Esophagus squamous epithelium (tissue), 4 donors: ENCODE measurements at regions not wholly inside any gene's neighbourhood (a gene's known extent, or its start where the extent isn't known, plus 50 kb on each side); places are given as distances from the start of the nearest gene placed in this dataset.

Experiments
- POLR2A ChIP-seq, 4 donors: fragments of 450-650 bp; IDR thresholded peaks; one replicate each; pipeline ENCODE4 v1.6.1; 2017; ENCODE audit warnings: antibody characterized with exemption in 4 of 4, mild to moderate bottlenecking in 4 of 4, moderate library complexity in 3 of 4
- TF ChIP-seq, protein P1 (sequence below), 6 experiments: fragments of 450-650 bp in 4 of 6; fragments of 200-600 bp in 2 of 6; sonication (generic) in 2 of 6; IDR thresholded peaks; one replicate each; pipeline ENCODE4 v1.5.1; 2016 to 2019; ENCODE audit warnings: antibody characterized with exemption in 6 of 6, mild to moderate bottlenecking in 4 of 6, moderate library complexity in 4 of 6

DNA sequence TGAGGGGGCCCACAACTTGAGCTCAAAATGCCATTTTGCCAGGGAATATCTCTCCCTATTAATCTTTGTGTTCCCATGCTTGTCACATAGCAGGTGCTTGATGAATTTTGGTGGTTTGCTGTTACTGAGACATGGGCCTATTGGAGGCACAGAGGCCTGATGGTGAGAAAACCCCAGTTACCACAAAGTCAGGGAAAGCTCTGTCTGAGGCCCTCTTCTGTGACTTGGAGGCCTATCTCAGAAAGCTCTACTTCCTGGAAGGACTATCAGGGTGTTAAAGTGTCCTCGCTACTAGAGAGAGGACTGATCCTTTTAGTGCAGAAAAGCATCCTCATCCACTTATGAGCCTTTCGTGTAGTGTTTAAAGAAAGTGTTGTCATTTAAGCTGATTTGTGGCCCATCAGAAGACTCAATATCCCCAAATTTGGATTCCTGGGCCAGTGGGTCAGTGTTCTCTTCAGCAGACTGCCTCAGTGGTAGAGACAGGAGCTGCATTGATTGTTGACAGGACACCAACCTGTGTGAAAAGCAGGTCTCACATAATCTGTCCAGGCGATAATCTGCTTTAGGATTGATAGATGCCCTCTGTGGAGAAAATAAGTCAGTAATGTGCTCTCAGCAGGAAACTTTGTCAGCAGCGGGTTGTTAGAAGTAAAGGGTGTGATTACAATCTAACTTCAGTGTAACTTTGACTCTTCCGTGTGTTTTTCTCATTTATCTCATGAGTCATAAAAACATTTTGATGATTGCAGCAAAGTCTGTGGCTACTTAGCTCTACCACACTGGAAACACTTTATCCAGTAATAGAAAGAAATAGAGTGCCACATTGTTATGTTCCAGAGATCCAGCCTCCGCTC, 121.0 kb downstream of the AKAP11 start:
- TF ChIP-seq, protein P1, sequence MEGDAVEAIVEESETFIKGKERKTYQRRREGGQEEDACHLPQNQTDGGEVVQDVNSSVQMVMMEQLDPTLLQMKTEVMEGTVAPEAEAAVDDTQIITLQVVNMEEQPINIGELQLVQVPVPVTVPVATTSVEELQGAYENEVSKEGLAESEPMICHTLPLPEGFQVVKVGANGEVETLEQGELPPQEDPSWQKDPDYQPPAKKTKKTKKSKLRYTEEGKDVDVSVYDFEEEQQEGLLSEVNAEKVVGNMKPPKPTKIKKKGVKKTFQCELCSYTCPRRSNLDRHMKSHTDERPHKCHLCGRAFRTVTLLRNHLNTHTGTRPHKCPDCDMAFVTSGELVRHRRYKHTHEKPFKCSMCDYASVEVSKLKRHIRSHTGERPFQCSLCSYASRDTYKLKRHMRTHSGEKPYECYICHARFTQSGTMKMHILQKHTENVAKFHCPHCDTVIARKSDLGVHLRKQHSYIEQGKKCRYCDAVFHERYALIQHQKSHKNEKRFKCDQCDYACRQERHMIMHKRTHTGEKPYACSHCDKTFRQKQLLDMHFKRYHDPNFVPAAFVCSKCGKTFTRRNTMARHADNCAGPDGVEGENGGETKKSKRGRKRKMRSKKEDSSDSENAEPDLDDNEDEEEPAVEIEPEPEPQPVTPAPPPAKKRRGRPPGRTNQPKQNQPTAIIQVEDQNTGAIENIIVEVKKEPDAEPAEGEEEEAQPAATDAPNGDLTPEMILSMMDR (IDR thresholded peaks at IDR 0.05), result no peak
- TF ChIP-seq POLR2A (IDR thresholded peaks at IDR 0.05), result no peak
